K562 (cell line): ENCODE measurements at regions not wholly inside any gene's neighbourhood (a gene's known extent, or its start where the extent isn't known, plus 50 kb on each side); places are given as distances from the start of the nearest gene placed in this dataset.

ENCODE experiments used
- BMI1 ChIP-seq: fragments of 150-350 bp; IDR thresholded peaks from 2 replicates; pipeline ENCODE4 v1.6.1; 2014; ENCODE audit warnings: low read length
- DIDO1 ChIP-seq: fragments of 450-650 bp; IDR thresholded peaks from 2 replicates; pipeline ENCODE4 v1.6.1; 2016; ENCODE audit warnings: low read depth, missing biosample characterization, missing genetic modification characterization
- FOSL1 ChIP-seq: fragments of 200-800 bp; sonication (Bioruptor generic); conservative IDR thresholded peaks from 2 replicates; pipeline ENCODE4 v1.6.1; 2016; ENCODE audit warnings: missing genetic modification characterization, missing compliant biosample characterization
- FOXJ2 ChIP-seq: fragments of 200-800 bp; sonication (Bioruptor generic); IDR thresholded peaks from 2 replicates; pipeline ENCODE4 v1.6.1; 2016; ENCODE audit warnings: missing genetic modification characterization, missing compliant biosample characterization
- SMAD2 ChIP-seq: fragments of 150-350 bp; IDR thresholded peaks from 2 replicates; pipeline ENCODE4 v1.6.1; 2014; ENCODE audit warnings: low read depth, mild to moderate bottlenecking, low read length
- U2AF1 ChIP-seq: fragments of 200-400 bp; formaldehyde crosslinking; optimal IDR thresholded peaks from 2 replicates; pipeline ENCODE3; 2017; ENCODE audit warnings: mild to moderate bottlenecking, low read depth, low read length, moderate library complexity
- U2AF2 ChIP-seq: fragments of 200-400 bp; formaldehyde crosslinking; optimal IDR thresholded peaks from 2 replicates; pipeline ENCODE3; 2017; ENCODE audit warnings: low read depth, mild to moderate bottlenecking, low read length
- WHSC1 ChIP-seq: IDR thresholded peaks from one replicate; pipeline ENCODE4 v1.6.1; 2012; ENCODE audit warnings: low read length, control low read depth, inconsistent platforms
- ZNF3 ChIP-seq: fragments of 250-450 bp; sonication (Bioruptor Pico); IDR thresholded peaks from 2 replicates; pipeline ENCODE4 v1.5.0; 2021; ENCODE audit warnings: mild to moderate bottlenecking, moderate library complexity
- ZNF707 ChIP-seq: fragments of 250-450 bp; sonication (Bioruptor Pico); conservative IDR thresholded peaks from 2 replicates; pipeline ENCODE4 v1.8.0; 2022; ENCODE audit warnings: inconsistent platforms, mild to moderate bottlenecking, moderate library complexity
- TF ChIP-seq, protein P1 (sequence below), 2 experiments: fragments of 450-650 bp; formaldehyde crosslinking in 1 of 2; IDR thresholded peaks; 2 replicates each; pipeline versions ENCODE4 v1.4.0 to v1.6.1; 2014 to 2020; ENCODE audit warnings: mild to moderate bottlenecking in 2 of 2, borderline replicate concordance in 1 of 2, low read depth in 1 of 2
- TF ChIP-seq, protein P2 (sequence below): fragments of 250-450 bp; sonication (Bioruptor Pico); IDR thresholded peaks from 2 replicates; pipeline ENCODE4 v1.5.0; 2021; ENCODE audit warnings: mild to moderate bottlenecking, borderline replicate concordance
- TF ChIP-seq, protein P3 (sequence below): fragments of 450-650 bp; IDR thresholded peaks from 2 replicates; pipeline ENCODE4 v1.6.1; 2016; ENCODE audit warnings: mild to moderate bottlenecking

DNA sequence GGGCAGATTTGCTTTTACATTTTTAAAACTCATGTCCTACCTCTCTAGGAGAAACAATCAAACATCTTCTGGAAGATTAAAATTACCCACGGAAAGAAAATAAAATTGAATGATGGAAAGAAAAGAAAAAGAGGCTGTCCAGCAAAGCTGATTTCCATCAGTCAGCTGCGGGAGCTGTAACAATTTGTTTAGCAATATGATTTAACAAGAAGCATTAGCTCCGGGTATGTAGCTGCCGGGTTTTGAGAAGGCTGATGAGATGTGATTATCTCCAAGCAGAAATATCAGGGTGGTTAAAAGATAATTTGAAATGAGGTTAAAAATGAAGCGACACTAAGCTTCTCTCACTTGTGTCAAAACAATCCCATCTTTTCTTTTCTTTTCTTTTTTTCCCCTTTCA, 608.9 kb upstream of the SALL1 start (continued):
- TF ChIP-seq, protein P1, sequence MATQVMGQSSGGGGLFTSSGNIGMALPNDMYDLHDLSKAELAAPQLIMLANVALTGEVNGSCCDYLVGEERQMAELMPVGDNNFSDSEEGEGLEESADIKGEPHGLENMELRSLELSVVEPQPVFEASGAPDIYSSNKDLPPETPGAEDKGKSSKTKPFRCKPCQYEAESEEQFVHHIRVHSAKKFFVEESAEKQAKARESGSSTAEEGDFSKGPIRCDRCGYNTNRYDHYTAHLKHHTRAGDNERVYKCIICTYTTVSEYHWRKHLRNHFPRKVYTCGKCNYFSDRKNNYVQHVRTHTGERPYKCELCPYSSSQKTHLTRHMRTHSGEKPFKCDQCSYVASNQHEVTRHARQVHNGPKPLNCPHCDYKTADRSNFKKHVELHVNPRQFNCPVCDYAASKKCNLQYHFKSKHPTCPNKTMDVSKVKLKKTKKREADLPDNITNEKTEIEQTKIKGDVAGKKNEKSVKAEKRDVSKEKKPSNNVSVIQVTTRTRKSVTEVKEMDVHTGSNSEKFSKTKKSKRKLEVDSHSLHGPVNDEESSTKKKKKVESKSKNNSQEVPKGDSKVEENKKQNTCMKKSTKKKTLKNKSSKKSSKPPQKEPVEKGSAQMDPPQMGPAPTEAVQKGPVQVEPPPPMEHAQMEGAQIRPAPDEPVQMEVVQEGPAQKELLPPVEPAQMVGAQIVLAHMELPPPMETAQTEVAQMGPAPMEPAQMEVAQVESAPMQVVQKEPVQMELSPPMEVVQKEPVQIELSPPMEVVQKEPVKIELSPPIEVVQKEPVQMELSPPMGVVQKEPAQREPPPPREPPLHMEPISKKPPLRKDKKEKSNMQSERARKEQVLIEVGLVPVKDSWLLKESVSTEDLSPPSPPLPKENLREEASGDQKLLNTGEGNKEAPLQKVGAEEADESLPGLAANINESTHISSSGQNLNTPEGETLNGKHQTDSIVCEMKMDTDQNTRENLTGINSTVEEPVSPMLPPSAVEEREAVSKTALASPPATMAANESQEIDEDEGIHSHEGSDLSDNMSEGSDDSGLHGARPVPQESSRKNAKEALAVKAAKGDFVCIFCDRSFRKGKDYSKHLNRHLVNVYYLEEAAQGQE (IDR thresholded peaks at IDR 0.05; ENCODE audit: borderline replicate concordance), result no peak
- TF ChIP-seq, protein P1 (CRISPR knock-in tag; IDR thresholded peaks at IDR 0.05; ENCODE audit: low read depth), result no peak
- TF ChIP-seq, protein P2, sequence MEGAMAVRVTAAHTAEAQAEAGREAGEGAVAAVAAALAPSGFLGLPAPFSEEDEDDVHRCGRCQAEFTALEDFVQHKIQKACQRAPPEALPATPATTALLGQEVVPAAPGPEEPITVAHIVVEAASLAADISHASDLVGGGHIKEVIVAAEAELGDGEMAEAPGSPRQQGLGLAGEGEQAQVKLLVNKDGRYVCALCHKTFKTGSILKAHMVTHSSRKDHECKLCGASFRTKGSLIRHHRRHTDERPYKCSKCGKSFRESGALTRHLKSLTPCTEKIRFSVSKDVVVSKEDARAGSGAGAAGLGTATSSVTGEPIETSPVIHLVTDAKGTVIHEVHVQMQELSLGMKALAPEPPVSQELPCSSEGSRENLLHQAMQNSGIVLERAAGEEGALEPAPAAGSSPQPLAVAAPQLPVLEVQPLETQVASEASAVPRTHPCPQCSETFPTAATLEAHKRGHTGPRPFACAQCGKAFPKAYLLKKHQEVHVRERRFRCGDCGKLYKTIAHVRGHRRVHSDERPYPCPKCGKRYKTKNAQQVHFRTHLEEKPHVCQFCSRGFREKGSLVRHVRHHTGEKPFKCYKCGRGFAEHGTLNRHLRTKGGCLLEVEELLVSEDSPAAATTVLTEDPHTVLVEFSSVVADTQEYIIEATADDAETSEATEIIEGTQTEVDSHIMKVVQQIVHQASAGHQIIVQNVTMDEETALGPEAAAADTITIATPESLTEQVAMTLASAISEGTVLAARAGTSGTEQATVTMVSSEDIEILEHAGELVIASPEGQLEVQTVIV, result no peak
- TF ChIP-seq U2AF1, result no peak
- TF ChIP-seq, protein P3, sequence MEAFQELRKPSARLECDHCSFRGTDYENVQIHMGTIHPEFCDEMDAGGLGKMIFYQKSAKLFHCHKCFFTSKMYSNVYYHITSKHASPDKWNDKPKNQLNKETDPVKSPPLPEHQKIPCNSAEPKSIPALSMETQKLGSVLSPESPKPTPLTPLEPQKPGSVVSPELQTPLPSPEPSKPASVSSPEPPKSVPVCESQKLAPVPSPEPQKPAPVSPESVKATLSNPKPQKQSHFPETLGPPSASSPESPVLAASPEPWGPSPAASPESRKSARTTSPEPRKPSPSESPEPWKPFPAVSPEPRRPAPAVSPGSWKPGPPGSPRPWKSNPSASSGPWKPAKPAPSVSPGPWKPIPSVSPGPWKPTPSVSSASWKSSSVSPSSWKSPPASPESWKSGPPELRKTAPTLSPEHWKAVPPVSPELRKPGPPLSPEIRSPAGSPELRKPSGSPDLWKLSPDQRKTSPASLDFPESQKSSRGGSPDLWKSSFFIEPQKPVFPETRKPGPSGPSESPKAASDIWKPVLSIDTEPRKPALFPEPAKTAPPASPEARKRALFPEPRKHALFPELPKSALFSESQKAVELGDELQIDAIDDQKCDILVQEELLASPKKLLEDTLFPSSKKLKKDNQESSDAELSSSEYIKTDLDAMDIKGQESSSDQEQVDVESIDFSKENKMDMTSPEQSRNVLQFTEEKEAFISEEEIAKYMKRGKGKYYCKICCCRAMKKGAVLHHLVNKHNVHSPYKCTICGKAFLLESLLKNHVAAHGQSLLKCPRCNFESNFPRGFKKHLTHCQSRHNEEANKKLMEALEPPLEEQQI, result no peak
- no peak for TF ChIP-seq BMI1
- TF ChIP-seq WHSC1, result no peak
- TF ChIP-seq FOXJ2, result no peak
- TF ChIP-seq ZNF707, result no peak
- no peak for TF ChIP-seq U2AF2
- no peak for TF ChIP-seq FOSL1 (tag)
- no peak for TF ChIP-seq SMAD2
- TF ChIP-seq ZNF3 (CRISPR knock-in tag), result no peak
- TF ChIP-seq DIDO1 (tag), result no peak
